ENCODE measurements at regions not wholly inside any gene's neighbourhood (a gene's known extent, or its start where the extent isn't known, plus 50 kb on each side); places are given as distances from the start of the nearest gene placed in this dataset.

DNA sequence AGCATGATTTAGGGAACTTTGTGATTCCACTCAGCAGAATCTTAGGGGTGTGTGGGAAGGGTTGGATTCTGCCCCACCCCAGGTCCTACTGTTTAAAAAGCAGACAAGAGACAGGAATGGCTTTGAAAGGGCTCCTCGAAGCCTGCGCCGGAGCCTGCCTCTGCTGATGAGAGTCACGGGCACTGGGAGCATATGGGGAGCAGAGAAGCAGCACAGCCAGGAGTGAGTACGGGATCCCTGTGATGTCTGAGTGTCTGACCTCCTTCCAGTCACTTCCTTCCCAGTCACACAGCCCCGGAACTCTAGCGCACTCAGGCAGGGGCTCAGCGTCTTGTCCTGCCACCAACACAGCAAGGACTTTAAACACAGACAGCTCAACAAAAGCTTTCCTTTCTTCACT, 514.9 kb upstream of the DPP6 start:
- TF ChIP-seq, protein P1, sequence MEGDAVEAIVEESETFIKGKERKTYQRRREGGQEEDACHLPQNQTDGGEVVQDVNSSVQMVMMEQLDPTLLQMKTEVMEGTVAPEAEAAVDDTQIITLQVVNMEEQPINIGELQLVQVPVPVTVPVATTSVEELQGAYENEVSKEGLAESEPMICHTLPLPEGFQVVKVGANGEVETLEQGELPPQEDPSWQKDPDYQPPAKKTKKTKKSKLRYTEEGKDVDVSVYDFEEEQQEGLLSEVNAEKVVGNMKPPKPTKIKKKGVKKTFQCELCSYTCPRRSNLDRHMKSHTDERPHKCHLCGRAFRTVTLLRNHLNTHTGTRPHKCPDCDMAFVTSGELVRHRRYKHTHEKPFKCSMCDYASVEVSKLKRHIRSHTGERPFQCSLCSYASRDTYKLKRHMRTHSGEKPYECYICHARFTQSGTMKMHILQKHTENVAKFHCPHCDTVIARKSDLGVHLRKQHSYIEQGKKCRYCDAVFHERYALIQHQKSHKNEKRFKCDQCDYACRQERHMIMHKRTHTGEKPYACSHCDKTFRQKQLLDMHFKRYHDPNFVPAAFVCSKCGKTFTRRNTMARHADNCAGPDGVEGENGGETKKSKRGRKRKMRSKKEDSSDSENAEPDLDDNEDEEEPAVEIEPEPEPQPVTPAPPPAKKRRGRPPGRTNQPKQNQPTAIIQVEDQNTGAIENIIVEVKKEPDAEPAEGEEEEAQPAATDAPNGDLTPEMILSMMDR (IDR thresholded peaks at IDR 0.05; ENCODE audit: low read depth, low read length), result no peak
- Histone ChIP-seq H3K36me3 (no peaks in the 10 kb centered on the region), H3K4me3 (ENCODE audit: low read depth, low read length) (no peak overlapping the region), H3K4me1 (no peaks in the 10 kb centered on the region), H3K9me3 (no peaks in the 10 kb centered on the region), H3K27me3 (peaks cover 21% of the 10 kb centered on the region)
- no peak for DNase-seq

DNA sequence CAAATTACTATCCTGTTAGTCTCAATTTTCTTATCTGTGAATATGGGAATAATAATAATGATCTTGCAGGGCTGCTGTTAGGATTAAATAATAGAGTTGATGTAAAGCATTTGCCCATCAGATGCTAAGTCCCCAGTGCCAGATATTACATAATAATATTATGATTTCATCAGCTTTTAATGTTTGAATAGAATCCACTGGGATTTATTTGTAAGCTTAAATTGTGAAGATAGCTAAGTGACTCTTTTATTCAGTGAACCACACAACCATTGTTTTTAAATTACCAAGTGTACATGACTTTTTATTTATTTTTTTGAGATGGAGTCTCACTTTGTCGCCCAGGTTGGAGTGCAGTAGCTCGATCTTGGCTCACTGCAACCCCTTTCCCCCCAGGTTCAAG, 510.3 kb upstream of the DPP6 start:
- Histone ChIP-seq H3K27me3 (peaks cover 32% of the 10 kb centered on the region), H3K4me1 (no peaks in the 10 kb centered on the region), H3K9me3 (no peaks in the 10 kb centered on the region), H3K4me3 (ENCODE audit: low read depth, low read length) (no peak overlapping the region), H3K36me3 (no peaks in the 10 kb centered on the region)
- TF ChIP-seq, protein P1 (IDR thresholded peaks at IDR 0.05; ENCODE audit: low read depth, low read length), result no peak
- DNase-seq, result no peak

DNA sequence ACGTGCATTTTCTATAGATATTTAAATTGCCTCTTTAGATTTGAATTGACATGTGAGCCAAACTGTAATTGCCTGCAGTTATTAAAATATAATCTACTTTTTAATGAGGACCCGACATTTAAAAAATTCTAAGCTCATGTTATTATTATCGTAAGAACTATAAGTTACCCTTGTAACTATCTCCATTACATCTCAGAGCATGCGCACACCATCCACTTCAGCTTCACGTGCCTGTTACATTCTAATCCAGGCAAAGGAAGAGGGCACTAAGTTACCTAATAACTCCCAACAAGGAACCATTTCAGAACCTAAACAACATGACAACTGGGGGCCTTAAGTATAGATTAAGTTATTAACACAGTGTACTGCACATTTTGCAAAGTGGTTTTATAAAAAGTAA, 509.0 kb upstream of the DPP6 start:
- H3K9me3 ChIP-seq, result no peaks in the 10 kb centered on the region
- H3K4me1 ChIP-seq, result no peaks in the 10 kb centered on the region
- H3K27me3 ChIP-seq, result peaks cover 35% of the 10 kb centered on the region
- no peak overlapping the region for H3K4me3 ChIP-seq (ENCODE audit: low read depth, low read length)
- TF ChIP-seq, protein P1 (IDR thresholded peaks at IDR 0.05; ENCODE audit: low read depth, low read length), result no peak
- H3K36me3 ChIP-seq, result no peaks in the 10 kb centered on the region
- DNase-seq, result no peak

DNA sequence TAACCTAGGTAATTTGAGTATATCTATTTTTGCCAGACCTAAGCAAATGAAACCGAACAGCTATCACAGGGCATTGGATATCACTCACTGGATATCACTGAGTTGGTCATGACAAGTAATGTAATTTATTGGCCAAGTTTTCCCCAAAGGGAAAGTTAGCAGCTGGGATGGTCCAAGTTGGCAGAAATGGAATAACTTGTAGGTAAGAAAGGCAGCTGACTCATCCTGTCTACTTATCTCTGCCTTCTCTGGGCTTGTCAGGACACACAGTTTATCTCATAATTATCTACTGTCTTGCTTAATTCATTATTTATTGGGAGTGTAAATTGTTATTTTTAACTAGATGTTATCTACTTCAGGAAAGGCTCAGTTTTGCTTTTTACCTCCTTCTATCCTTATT, 502.0 kb upstream of the DPP6 start:
- DNase-seq, result no peak
- Histone ChIP-seq H3K4me1 (no peaks in the 10 kb centered on the region), H3K9me3 (no peaks in the 10 kb centered on the region), H3K36me3 (no peaks in the 10 kb centered on the region), H3K4me3 (ENCODE audit: low read depth, low read length) (no peak overlapping the region), H3K27me3 (0 out of 2 replicates have a peak, but pooled peaks cover 6% of the 10 kb centered on the region)
- TF ChIP-seq, protein P1 (IDR thresholded peaks at IDR 0.05; ENCODE audit: low read depth, low read length), result no peak

DNA sequence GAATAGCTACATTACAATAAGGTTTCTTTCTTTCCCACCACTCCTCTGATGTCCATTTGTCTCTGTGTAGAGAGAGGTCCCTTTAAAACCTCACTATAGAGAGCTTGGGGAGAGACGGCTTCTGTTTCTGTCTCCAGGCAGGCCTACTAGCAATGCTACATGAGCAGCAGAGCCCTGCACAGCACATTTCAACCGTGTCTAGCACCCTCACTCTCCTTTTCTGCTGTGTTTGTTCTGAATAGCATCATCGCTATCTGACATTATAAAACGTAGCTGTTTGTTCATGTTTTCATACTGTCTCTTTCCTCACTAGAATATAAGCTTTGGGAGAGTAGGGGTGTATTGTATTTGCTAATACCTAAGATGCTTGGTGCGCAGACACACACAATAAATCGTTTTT, 487.8 kb upstream of the DPP6 start:
- TF ChIP-seq, protein P1 (IDR thresholded peaks at IDR 0.05; ENCODE audit: low read depth, low read length), result no peak
- H3K4me3 ChIP-seq (ENCODE audit: low read depth, low read length), result no peak overlapping the region
- H3K27me3 ChIP-seq, result peaks cover 3% of the 10 kb centered on the region; the same call in 1 of the 2 replicates
- no peaks in the 10 kb centered on the region for H3K4me1 ChIP-seq
- no peak for DNase-seq
- no peaks in the 10 kb centered on the region for H3K9me3 ChIP-seq
- no peaks in the 10 kb centered on the region for H3K36me3 ChIP-seq

DNA sequence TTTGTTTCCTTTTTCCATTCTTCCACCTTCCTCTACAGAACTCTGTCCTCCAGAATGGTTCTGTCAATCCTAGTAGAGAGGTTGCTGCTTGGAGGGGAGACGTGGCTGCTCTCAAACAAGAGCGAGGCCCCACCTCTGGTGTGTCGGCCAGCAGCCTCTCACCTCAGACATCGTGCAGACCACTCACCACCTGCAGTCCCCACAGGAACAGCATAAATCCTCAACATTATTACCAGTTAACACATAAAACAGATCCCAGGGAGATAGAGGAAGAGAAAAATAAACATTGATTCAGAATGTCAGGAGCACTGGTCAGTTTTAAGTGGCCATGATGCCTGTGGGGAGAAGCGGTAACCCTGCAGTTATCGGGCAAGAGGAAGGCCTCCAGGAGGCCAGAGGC, 485.9 kb upstream of the DPP6 start:
- no peak for DNase-seq
- TF ChIP-seq, protein P1 (IDR thresholded peaks at IDR 0.05; ENCODE audit: low read depth, low read length), result no peak

More for the DNA sequence above, 485.9 kb upstream of the DPP6 start:
- Histone ChIP-seq H3K4me1 (no peaks in the 10 kb centered on the region), H3K4me3 (ENCODE audit: low read depth, low read length) (no peak overlapping the region), H3K27me3 (peaks cover 3% of the 10 kb centered on the region; the same call in 1 of the 2 replicates), H3K36me3 (no peaks in the 10 kb centered on the region), H3K9me3 (no peaks in the 10 kb centered on the region)
